ENCODE measurements at regions not wholly inside any gene's neighbourhood (a gene's known extent, or its start where the extent isn't known, plus 50 kb on each side); places are given as distances from the start of the nearest gene placed in this dataset.

GRCh38 chr6:132936646-132937045 lies 122.3 kb downstream of the RPS12 start:
- no peak for DNase-seq (ENCODE audit: low read depth, low spot score)

DNA sequence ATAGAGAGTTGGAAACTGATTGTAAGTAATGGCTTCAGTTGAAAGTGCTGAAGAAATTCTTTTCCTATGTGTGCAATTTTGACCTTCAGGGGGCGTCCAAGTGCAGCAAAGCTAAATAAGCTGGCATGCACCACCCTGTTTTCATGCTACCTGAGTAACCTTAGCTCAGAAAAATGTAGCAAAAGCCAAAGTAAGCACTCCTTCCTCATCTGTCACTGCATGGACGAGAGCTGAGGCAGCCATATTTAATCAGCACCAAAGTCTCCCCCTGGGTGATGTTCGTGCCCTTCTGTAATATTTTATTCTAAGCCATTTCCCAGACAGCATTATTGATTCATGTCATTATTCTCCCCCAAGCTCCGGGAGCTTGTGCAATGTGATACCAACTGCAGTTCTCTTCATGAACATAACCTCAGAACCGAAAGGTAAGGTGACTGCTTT lies 123.1 kb downstream of the RPS12 start:
- no peak for DNase-seq (ENCODE audit: low read depth, low spot score)

- no peak for DNase-seq (ENCODE audit: low read depth, low spot score)
These were observed 134.5 kb downstream of the RPS12 start for GRCh38 chr6:132948889-132949288.

DNA sequence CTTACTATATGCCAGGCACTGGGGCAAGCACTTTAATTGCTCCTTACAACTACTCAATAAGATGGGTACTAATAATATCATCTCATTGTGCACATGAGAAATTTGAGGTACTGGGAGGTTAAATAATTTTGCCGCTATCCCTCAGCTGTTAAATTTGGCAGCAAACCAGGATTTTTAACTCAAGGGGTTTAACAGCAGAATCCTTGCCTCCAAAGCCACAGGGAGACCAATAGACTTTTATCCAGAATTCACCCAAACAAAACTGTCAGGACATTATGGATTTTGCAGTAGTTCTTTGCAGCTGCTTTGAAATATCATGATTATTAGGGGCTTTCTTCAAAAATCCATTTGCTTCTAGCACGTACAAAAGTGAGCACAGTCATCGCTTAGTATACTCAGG lies 136.2 kb downstream of the RPS12 start:
- no peak for DNase-seq (ENCODE audit: low read depth, low spot score)

DNA sequence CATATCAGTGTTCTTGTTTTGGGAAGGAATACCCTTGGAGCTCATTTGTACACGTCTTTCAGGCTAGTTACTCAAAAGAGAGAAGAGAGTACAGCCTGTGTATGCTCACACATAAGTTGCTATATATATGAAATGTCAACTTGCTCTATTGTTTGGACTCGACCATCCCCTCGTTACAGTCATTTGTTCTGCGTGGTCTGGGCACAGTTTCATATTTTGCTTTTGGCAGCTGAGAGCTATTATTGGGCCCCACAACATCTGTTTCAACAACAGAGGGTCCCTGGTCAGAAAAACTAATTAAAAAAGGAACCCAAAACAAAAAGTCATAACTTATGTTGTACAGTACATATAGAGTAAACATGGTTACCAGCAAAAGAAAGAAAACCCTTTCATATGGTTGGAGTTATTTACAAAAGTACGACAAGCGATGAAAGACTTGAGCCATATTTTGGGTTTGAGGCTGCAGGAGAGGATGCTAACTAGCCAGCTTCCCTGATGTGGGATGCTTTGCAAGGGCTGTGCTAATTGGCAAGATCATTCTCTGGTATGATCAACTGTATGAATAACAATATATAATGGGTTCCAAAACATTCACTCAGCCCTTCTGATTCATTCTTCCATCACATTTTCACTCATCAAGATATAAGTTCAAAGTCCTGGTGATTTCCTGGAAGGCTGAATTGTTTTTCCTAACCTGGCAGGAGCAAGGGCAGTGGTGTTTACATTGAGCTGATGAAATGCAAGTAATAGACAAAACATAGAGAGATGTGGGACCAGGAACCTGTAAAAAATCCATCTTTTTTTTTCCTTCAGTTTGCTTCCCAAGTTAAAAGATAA lies 137.9 kb downstream of the RPS12 start:
- DNase-seq (ENCODE audit: low read depth, low spot score) = no peak

DNA sequence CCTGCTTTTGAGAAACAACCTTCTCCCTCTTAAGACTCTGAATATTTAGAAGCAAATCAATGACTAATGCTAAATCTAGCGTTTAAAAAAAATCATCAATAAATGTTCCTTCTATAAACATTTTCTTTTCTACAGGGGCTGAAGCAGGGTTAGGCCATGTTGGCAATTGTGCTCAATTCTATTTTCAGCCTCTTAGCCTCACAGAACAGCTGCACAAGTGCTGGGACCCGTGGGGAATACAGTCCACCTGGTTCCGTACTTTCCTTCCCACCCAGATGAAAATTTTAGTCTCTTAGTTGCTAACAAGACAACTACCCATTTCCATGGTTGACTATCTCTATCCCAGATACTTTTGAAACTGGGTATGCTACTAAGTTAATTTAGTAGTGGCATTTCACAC lies 138.6 kb downstream of the RPS12 start:
- DNase-seq (ENCODE audit: low read depth, low spot score) = no peak

DNA sequence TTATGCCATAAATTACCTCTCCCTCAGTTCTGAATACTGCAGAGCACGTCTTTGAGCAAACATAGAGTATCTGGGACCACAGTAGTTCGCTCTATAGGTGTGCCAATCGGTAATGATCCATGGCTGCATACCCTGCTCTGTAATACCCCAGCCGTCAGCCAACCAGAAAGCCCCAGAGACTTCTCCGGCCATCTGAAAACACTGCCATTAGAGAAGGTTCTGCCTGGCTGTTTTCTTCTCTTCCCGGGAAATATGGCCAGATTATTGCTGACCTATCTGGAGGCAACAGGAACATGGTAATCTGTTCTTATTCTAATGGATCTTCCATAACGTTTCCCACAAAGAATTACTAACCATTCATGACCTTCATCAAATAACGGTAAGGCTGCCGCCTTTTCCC lies 139.9 kb downstream of the RPS12 start:
- DNase-seq (ENCODE audit: low read depth, low spot score) = no peak

- no peak for DNase-seq (ENCODE audit: low read depth, low spot score)
These were observed 140.6 kb downstream of the RPS12 start for GRCh38 chr6:132954936-132955335.

DNA sequence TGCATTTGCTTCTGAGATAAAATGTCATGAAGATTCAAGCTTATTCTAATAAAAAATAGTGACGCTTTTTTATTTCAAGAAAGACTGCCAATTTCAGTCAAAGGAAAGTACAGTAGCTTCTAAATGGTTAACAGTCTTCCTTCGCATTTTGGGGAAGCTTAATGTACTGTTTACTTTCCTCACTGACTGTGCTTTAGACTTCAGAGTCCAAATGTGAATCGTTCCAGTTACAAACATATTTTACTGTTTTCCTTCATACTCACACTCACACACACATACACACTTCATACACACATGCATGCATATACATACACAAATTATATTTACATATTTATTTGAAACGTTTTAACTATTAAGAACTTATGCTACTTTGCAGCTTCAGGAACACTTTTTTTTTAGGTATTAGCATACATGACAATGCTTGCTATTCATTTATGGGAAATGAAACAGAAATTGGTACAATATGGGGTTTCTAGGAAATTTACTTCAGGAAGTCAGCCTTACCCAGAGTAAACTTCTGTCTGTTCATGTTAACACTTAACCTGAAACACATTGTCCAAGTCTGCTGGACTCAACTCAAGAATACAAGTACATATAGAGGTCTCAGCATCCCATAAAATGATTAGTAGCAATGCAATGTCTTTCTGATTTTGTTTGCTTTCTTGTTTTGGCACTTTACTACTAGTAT lies 145.4 kb downstream of the RPS12 start:
- DNase-seq (ENCODE audit: low read depth, low spot score) = no peak

- DNase-seq (ENCODE audit: low read depth, low spot score) = no peak
These were observed 146.4 kb downstream of the RPS12 start for GRCh38 chr6:132960720-132961119.

GRCh38 chr6:132961122-132961521 lies 146.8 kb downstream of the RPS12 start:
- DNase-seq (ENCODE audit: low read depth, low spot score) = no peak

- DNase-seq (ENCODE audit: low read depth, low spot score) = no peak
These were observed 147.2 kb downstream of the RPS12 start for GRCh38 chr6:132961610-132962009.

- DNase-seq (ENCODE audit: low read depth, low spot score) = peak; percentile 11
These were observed 148.8 kb downstream of the RPS12 start for GRCh38 chr6:132962936-132963868.

- DNase-seq (ENCODE audit: low read depth, low spot score) = peak; percentile 54
These were observed 149.9 kb downstream of the RPS12 start for GRCh38 chr6:132964101-132964867.

- no peak for DNase-seq (ENCODE audit: low read depth, low spot score)
These were observed 150.6 kb downstream of the RPS12 start for GRCh38 chr6:132964868-132965382.

DNA sequence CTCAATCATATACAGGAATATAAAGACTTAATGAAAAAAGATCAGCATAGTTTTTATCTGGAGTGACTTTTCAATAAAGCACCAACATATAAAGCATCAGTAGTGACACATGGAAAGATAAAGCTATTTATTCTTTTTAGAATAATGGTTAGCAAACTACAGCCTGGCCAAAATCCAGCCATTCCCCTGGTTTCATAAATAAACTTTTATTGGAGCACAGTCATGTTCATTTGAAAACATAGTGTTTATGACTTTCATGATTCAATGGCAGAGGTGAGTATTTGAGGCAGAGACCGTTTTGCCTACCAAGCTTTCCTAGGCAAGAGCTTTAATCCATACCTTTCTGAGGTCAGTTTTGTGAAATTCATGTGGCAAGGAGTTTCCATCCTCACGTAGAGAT lies 153.5 kb downstream of the RPS12 start:
- DNase-seq (ENCODE audit: low read depth, low spot score) = no peak

DNA sequence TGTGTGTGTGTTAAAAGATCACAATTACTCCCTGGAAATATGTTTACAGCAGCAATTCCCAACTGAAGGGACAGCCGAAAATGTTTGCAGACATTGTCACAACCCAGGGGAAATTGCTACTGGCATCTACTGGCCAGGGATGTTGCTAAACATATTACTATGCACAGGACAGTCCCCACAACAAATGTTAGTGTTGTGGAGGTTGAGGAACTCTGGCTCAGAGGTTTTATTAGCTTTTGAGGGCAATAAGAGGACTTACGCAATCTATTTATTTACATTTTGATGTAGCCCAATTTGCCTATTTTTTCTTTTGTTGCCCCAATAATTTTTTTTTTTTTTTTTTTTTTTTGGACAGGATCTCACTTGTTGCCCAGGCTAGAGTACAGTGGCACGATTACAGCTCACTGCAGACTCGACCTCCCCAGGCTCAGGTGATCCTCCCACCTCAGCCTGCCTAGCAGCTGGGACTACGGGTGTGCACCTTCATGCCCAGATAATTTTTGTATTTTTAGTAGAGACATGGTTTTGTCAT lies 154.1 kb downstream of the RPS12 start:
- no peak for DNase-seq (ENCODE audit: low read depth, low spot score)

- DNase-seq (ENCODE audit: low read depth, low spot score) = no peak
These were observed 154.8 kb downstream of the RPS12 start for GRCh38 chr6:132969196-132969595.

GRCh38 chr6:132971676-132972075 lies 157.3 kb downstream of the RPS12 start:
- DNase-seq (ENCODE audit: low read depth, low spot score) = no peak

DNA sequence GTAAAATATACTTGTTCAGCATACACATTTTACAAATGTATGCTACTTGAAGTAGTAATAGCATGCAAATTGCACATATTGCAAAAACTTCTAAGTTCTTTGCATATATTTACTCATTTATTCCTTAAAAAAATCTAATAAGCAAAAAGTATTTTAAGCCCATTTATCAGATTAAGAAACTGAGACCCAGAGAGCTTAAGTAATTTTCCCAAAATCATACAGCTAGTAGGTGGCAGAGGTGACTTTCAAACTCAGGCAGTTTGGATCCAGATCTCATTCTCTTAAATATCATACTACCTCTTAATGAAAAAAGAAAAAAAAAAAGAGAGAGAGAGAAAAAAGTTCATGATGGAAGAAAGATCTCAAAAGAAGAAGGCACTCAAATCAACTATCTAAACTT lies 157.9 kb downstream of the RPS12 start:
- no peak for DNase-seq (ENCODE audit: low read depth, low spot score)

GRCh38 chr6:132972971-132973370 lies 158.6 kb downstream of the RPS12 start:
- DNase-seq (ENCODE audit: low read depth, low spot score) = no peak

Measured in pulmonary artery endothelial cell (primary cell).